Endothelial cell of umbilical vein (primary cell): ENCODE measurements at regions not wholly inside any gene's neighbourhood (a gene's known extent, or its start where the extent isn't known, plus 50 kb on each side); places are given as distances from the start of the nearest gene placed in this dataset.

ENCODE experiments used
- BruUV-seq: library from RNA; stranded (reverse); fragments of 400-500 nt; replicated peaks from 2 replicates; lab custom pipeline; 2021; lab: Mats Ljungman, UMichigan
- CTCF ChIA-PET: fragments of 300-600, 350-600 bp; sonication (Branson Sonifier 250); formaldehyde crosslinking; loops from one replicate; lab custom pipeline; 2021; ENCODE audit warnings: antibody characterized with exemption, inconsistent platforms; lab: Charles Lee
- POLR2A ChIA-PET: fragments of 300-600, 350-600 bp; sonication (Branson Sonifier 250); formaldehyde crosslinking; loops from one replicate; lab custom pipeline; 2021; ENCODE audit warnings: antibody characterized with exemption, inconsistent platforms; lab: Charles Lee
- DNase-seq: peaks from one replicate; pipeline ENCODE4 v3.0.0-alpha.2; 2011; ENCODE audit warnings: low read depth, low spot score
- FAIRE-seq: peaks from 2 replicates; lab custom pipeline; 2011; peaks lifted over from hg19 to GRCh38; lab: Jason Lieb, UNC
- H2AFZ ChIP-seq: 2 replicates; pipeline ENCODE4 v1.6.0; 2012; ENCODE audit warnings: low read depth, low read length, control low read depth, inconsistent platforms
- H3K27ac ChIP-seq: 2 replicates; pipeline ENCODE4 v1.5.1; 2011; ENCODE audit warnings: low read depth, mild to moderate bottlenecking, control low read depth, low read length, moderate library complexity; ENCODE audit not compliant: insufficient read depth
- H3K27me3 ChIP-seq, 2 experiments: 2 replicates each; pipeline versions ENCODE4 v1.6.0 to v1.6.1; 2011; ENCODE audit warnings: low read length in 2 of 2, mixed read lengths in 1 of 2; ENCODE audit not compliant: control insufficient read depth in 2 of 2, insufficient read depth in 2 of 2
- H3K36me3 ChIP-seq, 2 experiments: 2 replicates in 1 of 2; 3 replicates in 1 of 2; pipeline ENCODE4 v1.5.1; 2011; ENCODE audit warnings: low read length in 2 of 2, mild to moderate bottlenecking in 1 of 2, moderate library complexity in 1 of 2; ENCODE audit not compliant: control insufficient read depth in 2 of 2, insufficient read depth in 2 of 2; ENCODE audit errors: extremely low read depth in 1 of 2
- H3K4me1 ChIP-seq: 3 replicates; pipeline ENCODE4 v1.5.1; 2011; ENCODE audit warnings: mild to moderate bottlenecking, low read length; ENCODE audit not compliant: control insufficient read depth, insufficient read depth; ENCODE audit errors: extremely low read depth
- H3K4me2 ChIP-seq: 2 replicates; pipeline ENCODE4 v1.6.1; 2011; ENCODE audit warnings: low read length, control low read depth, mixed read lengths; ENCODE audit not compliant: insufficient read depth
- H3K4me3 ChIP-seq, 3 experiments: fragments of 200-600 bp in 1 of 3; sonication (generic), shearing (Covaris generic) in 1 of 3; replicated peaks in 1 of 3; 2 replicates each; pipeline ENCODE4 v1.5.1; 2011 to 2016; ENCODE audit warnings: control low read depth in 3 of 3, low read length in 3 of 3, mild to moderate bottlenecking in 2 of 3, inconsistent platforms in 1 of 3, low read depth in 1 of 3, moderate library complexity in 1 of 3; ENCODE audit not compliant: insufficient read depth in 1 of 3
- H3K79me2 ChIP-seq: 2 replicates; pipeline ENCODE4 v1.6.0; 2012; ENCODE audit warnings: low read length, inconsistent platforms; ENCODE audit not compliant: control insufficient read depth, insufficient read depth
- H3K9ac ChIP-seq: replicated peaks from 2 replicates; pipeline ENCODE3; 2011; ENCODE audit warnings: low read length, control low read depth; ENCODE audit not compliant: insufficient read depth; ENCODE audit errors: extremely low read depth
- H3K9me1 ChIP-seq: replicated peaks from 3 replicates; pipeline ENCODE4 v1.6.0; 2011; ENCODE audit warnings: mild to moderate bottlenecking, low read length; ENCODE audit not compliant: control insufficient read depth, insufficient read depth; ENCODE audit errors: extremely low read depth
- H3K9me3 ChIP-seq: replicated peaks from 2 replicates; pipeline ENCODE4 v1.5.1; 2012; ENCODE audit warnings: low read length, inconsistent platforms; ENCODE audit not compliant: control insufficient read depth, insufficient read depth
- H4K20me1 ChIP-seq: replicated peaks from 2 replicates; pipeline ENCODE3; 2011; ENCODE audit warnings: mild to moderate bottlenecking, low read length; ENCODE audit not compliant: control insufficient read depth, insufficient read depth; ENCODE audit errors: extremely low read depth
- CTCF ChIP-seq, 2 donors: IDR thresholded peaks; 1 replicate in 1 of 2; 2 replicates in 1 of 2; pipeline ENCODE4 v1.5.1; 2011; ENCODE audit warnings: low read length in 2 of 2, mild to moderate bottlenecking in 2 of 2, moderate library complexity in 2 of 2, control low read depth in 1 of 2, inconsistent platforms in 1 of 2, low read depth in 1 of 2; ENCODE audit not compliant: insufficient read depth in 1 of 2; ENCODE audit errors: extremely low read depth in 1 of 2
- EZH2 ChIP-seq: IDR thresholded peaks from 2 replicates; pipeline ENCODE4 v1.6.1; 2012; ENCODE audit warnings: borderline replicate concordance, low read depth, mild to moderate bottlenecking, moderate library complexity, low read length, inconsistent platforms; ENCODE audit not compliant: severe bottlenecking
- FOS ChIP-seq: IDR thresholded peaks from 2 replicates; pipeline ENCODE4 v1.6.1; 2011; ENCODE audit warnings: mild to moderate bottlenecking, low read length, moderate library complexity, borderline replicate concordance; ENCODE audit not compliant: insufficient read depth
- GATA2 ChIP-seq: IDR thresholded peaks from 2 replicates; pipeline ENCODE4 v1.7.0; 2011; ENCODE audit warnings: low read depth, mild to moderate bottlenecking, moderate library complexity, mixed read lengths, low read length; ENCODE audit not compliant: insufficient read length, insufficient read depth
- JUN ChIP-seq: IDR thresholded peaks from 2 replicates; pipeline ENCODE4 v1.6.1; 2011; ENCODE audit warnings: borderline replicate concordance, low read depth; ENCODE audit not compliant: insufficient read length, insufficient read depth
- MYC ChIP-seq: IDR thresholded peaks from one replicate; pipeline ENCODE4 v1.6.1; 2011; ENCODE audit warnings: mild to moderate bottlenecking, low read depth, low read length
- POLR2AphosphoS5 ChIP-seq: IDR thresholded peaks from 2 replicates; pipeline ENCODE4 v1.6.1; 2012; ENCODE audit warnings: low read depth, mild to moderate bottlenecking, control low read depth, low read length, moderate library complexity; ENCODE audit not compliant: insufficient read depth
- dilution Hi-C: fragments of 300-500 bp; cut with MboI; formaldehyde crosslinking; loops from one replicate; pipeline ENCODE4 v1.15.0; 2019; ENCODE audit warnings: low sequenced_read_pairs; ENCODE audit not compliant: extremely low pct_ligation_motif_present
- intact Hi-C: fragments of 100-400 bp; cut with micrococcal nuclease; formaldehyde crosslinking; loops from one replicate; pipeline ENCODE4 v1.10.0; 2022
- TF ChIP-seq, protein P1 (sequence below): IDR thresholded peaks from 2 replicates; pipeline ENCODE4 v1.6.1; 2011; ENCODE audit not compliant: insufficient read depth, insufficient read length

DNA sequence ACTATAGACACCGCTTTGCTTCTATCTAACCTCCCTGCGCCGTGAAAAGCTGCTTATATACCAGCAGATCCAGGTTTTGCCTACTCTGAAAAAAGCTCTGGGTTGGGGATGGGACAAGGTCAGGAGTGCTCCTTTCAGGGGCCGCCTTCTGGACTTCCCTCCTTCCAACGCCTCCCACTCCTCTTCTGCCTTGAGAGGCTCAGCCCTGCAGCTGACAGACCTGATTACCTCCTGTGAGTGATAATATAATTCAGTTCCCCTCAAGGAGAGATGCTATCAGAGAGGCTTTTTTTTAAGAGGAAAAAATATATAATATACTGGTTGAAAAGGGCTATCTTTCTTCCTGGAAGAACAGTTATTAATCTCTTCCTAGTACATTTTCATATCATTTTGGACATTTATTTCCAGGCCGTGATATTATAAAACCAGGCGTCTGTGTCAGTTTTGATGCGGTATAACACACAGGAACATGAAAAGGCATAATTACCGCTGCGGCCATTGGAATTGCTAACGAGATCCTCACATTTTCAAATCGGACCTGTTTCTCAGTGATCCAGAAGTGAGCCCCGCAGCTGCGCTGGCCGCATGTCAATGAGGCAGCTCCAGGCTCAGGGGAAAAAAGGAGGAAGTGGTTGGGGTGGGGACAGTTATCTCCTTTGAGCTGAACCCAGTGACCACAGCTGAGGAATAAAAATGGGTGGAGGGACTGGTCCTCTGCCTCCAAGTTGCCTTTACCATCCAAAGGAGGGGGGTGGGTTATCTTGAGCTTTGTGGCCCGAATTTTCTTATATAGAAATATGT lies 457.1 kb downstream of the TYW1 start:
- dilution Hi-C loops = no loop called here
- ChIA-PET CTCF (no interaction called here), POLR2A (no interaction called here)
- H3K27ac ChIP-seq = no peak overlapping the region
- no peak overlapping the region for H3K4me2 ChIP-seq
- no peaks in the 10 kb centered on the region for H3K36me3 ChIP-seq
- no peaks in the 10 kb centered on the region for H3K27me3 ChIP-seq
- H2AFZ ChIP-seq = no peak overlapping the region
- H3K4me1 ChIP-seq = no peaks in the 10 kb centered on the region
- no TSS peak for BruUV-seq
- no peak overlapping the region for H3K9ac ChIP-seq
- no peaks in the 10 kb centered on the region for H3K9me1 ChIP-seq
- no peak for TF ChIP-seq JUN
- no peaks in the 10 kb centered on the region for H4K20me1 ChIP-seq
- no peaks in the 10 kb centered on the region for H3K9me3 ChIP-seq
- DNase-seq (no peak), FAIRE-seq (no peak)
- H3K79me2 ChIP-seq = no peaks in the 10 kb centered on the region
- intact Hi-C loops = no loop called here
- no peak overlapping the region for H3K4me3 ChIP-seq

DNA sequence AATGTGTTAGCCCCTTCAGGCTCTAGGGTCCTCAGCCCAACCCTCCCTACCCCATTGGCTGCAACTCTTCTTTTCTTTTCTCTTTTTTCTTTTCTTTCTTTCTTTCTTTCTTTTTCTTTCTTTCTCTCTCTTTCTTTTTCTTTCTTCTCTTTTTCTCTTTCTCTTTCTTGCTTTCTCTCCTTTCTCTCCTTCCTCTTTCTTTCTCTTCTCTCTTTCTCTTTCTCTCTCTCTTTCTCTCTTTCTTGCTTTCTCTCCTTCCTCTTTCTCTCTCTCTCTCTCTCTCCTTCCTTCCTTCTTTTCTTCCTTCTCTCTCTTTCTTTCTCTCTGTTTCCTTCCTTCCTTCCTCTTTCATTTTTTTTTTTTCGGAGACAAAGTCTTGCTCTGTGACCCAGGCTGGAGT lies 458.9 kb downstream of the TYW1 start:
- Histone ChIP-seq H3K79me2 (no peaks in the 10 kb centered on the region), H4K20me1 (no peaks in the 10 kb centered on the region), H3K27ac (no peak overlapping the region), H3K4me2 (no peak overlapping the region), H2AFZ (no peak overlapping the region), H3K36me3 (no peaks in the 10 kb centered on the region), H3K27me3 (no peaks in the 10 kb centered on the region), H3K9ac (no peak overlapping the region), H3K9me1 (no peaks in the 10 kb centered on the region), H3K9me3 (no peaks in the 10 kb centered on the region), H3K4me1 (no peaks in the 10 kb centered on the region), H3K4me3 (no peak overlapping the region)
- intact Hi-C loops (no loop called here), dilution Hi-C loops (no loop called here)
- no peak for FAIRE-seq
- ChIA-PET POLR2A (no interaction called here), CTCF (no interaction called here)
- DNase-seq = no peak
- TF ChIP-seq FOS (no peak), CTCF (IDR thresholded peaks at IDR 0.05; ENCODE audit: extremely low read depth in 1 of 2, insufficient read depth in 1 of 2, low read depth in 1 of 2, low read length in 2 of 2) (no peak), GATA2 (no peak), EZH2 (no peak), MYC (no peak), POLR2AphosphoS5 (no peak), JUN (no peak)
- TF ChIP-seq, protein P1, sequence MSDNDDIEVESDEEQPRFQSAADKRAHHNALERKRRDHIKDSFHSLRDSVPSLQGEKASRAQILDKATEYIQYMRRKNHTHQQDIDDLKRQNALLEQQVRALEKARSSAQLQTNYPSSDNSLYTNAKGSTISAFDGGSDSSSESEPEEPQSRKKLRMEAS = no peak
- no TSS peak for BruUV-seq
